Activated CD4-positive, alpha-beta memory T cell treated with anti-CD3 and anti-CD28 coated beads for 36 hours (primary cell): ENCODE measurements at regions not wholly inside any gene's neighbourhood (a gene's known extent, or its start where the extent isn't known, plus 50 kb on each side); places are given as distances from the start of the nearest gene placed in this dataset.

Experiments used
- CTCF ChIA-PET: fragments of 350-600 bp; sonication (Branson Sonifier 250); formaldehyde crosslinking; loops from one replicate; lab custom pipeline; 2021; ENCODE audit warnings: antibody characterized with exemption, inconsistent platforms; lab: Charles Lee
- POLR2A ChIA-PET: fragments of 350-600 bp; sonication (Branson Sonifier 250); formaldehyde crosslinking; loops from one replicate; lab custom pipeline; 2021; ENCODE audit warnings: antibody characterized with exemption; lab: Charles Lee
- DNase-seq: peaks from one replicate; pipeline ENCODE4 v3.0.0-alpha.2; 2020
- H3K27ac Mint-ChIP-seq: one replicate; pipeline ENCODE4 v1.8.0; 2021; ENCODE audit warnings: mixed read lengths
- H3K27me3 Mint-ChIP-seq: one replicate; pipeline ENCODE4 v1.8.0; 2021; ENCODE audit warnings: mixed read lengths
- H3K36me3 Mint-ChIP-seq: one replicate; pipeline ENCODE4 v1.8.0; 2021; ENCODE audit warnings: mixed read lengths
- H3K4me1 Mint-ChIP-seq: one replicate; pipeline ENCODE4 v1.8.0; 2021; ENCODE audit warnings: low read depth, mixed read lengths
- H3K4me3 Mint-ChIP-seq: one replicate; pipeline ENCODE4 v1.8.0; 2021; ENCODE audit warnings: mild to moderate bottlenecking, mixed read lengths
- H3K9me3 Mint-ChIP-seq: one replicate; pipeline ENCODE4 v1.8.0; 2021; ENCODE audit warnings: mixed read lengths
- intact Hi-C: fragments of 100-400 bp; cut with micrococcal nuclease; formaldehyde crosslinking; loops from one replicate; pipeline ENCODE4 v1.15.1; 2023

GRCh38 chr11:119889728-119890280 lies 160.8 kb upstream of the NECTIN1 start:
- ChIA-PET CTCF (no interaction called here), POLR2A (no interaction called here)
- Mint-ChIP-seq H3K9me3 (no peaks in the 10 kb centered on the region), H3K27ac (no peak overlapping the region), H3K36me3 (no peaks in the 10 kb centered on the region), H3K4me3 (no peak overlapping the region), H3K4me1 (no peaks in the 10 kb centered on the region), H3K27me3 (peaks cover 4% of the 10 kb centered on the region)
- intact Hi-C loops: no loop called here
- DNase-seq: no peak

- no peak for DNase-seq
- CTCF ChIA-PET: no interaction called here
- Mint-ChIP-seq H3K27ac (no peak overlapping the region), H3K36me3 (no peaks in the 10 kb centered on the region), H3K9me3 (no peaks in the 10 kb centered on the region), H3K4me1 (no peaks in the 10 kb centered on the region), H3K27me3 (peaks cover 4% of the 10 kb centered on the region), H3K4me3 (no peak overlapping the region)
- POLR2A ChIA-PET: no interaction called here
- intact Hi-C loops: no loop called here
Observed at GRCh38 chr11:119889111-119889510, 160.1 kb upstream of the NECTIN1 start.

GRCh38 chr11:119888119-119888518 lies 159.1 kb upstream of the NECTIN1 start:
- POLR2A ChIA-PET: no interaction called here
- Mint-ChIP-seq H3K4me3 (no peak overlapping the region), H3K36me3 (no peaks in the 10 kb centered on the region), H3K27ac (no peak overlapping the region), H3K4me1 (no peaks in the 10 kb centered on the region), H3K9me3 (no peaks in the 10 kb centered on the region), H3K27me3 (peaks cover 4% of the 10 kb centered on the region)
- intact Hi-C loops: no loop called here
- CTCF ChIA-PET: no interaction called here
- DNase-seq: no peak

- Mint-ChIP-seq H3K9me3 (no peaks in the 10 kb centered on the region), H3K36me3 (no peaks in the 10 kb centered on the region), H3K27ac (no peak overlapping the region), H3K4me1 (no peaks in the 10 kb centered on the region), H3K4me3 (no peak overlapping the region), H3K27me3 (peaks cover 1% of the 10 kb centered on the region)
- ChIA-PET POLR2A (no interaction called here), CTCF (no interaction called here)
- intact Hi-C loops: no loop called here
- DNase-seq: no peak
Observed at GRCh38 chr11:119886667-119887230, 157.7 kb upstream of the NECTIN1 start.

DNA sequence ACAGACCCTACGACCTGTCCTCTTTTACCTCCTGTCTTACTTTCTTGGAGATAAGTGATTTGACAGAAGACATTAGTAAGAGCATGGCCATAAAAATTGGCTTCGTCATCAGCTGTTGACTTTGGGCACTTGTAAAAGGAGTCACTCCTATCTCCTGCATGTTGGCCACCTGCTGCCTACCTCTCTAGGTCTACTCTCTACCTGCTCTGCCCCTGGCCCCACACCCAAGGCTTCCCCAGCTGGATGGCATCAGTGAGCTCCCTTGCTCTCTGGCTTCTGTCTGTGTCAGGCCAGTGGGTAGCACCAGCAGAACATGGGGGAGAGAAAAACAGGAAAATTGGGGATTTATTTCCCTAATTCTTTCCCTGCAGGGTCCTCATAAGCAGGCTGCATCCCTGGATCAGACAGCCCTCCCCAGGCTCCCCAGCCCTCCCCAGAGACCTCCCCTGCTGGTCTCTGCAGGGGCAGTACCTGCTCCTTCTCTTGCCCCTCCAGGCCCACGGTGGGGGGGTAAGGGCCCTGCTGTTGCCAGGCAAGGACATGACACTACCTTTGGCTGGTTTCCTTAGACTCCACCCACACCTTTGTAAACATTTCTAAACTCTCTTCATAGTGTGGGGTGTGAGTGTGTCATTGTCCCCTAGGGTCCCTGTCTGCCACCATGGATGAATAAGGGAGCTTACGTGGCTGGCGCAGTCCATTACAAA lies 157.0 kb upstream of the NECTIN1 start:
- H3K27ac Mint-ChIP-seq: no peak overlapping the region
- no peaks in the 10 kb centered on the region for H3K4me1 Mint-ChIP-seq
- no peaks in the 10 kb centered on the region for H3K9me3 Mint-ChIP-seq
- no peaks in the 10 kb centered on the region for H3K27me3 Mint-ChIP-seq
- ChIA-PET POLR2A (no interaction called here), CTCF (no interaction called here)
- intact Hi-C loops: no loop called here
- H3K4me3 Mint-ChIP-seq: no peak overlapping the region
- DNase-seq: no peak
- H3K36me3 Mint-ChIP-seq: no peaks in the 10 kb centered on the region

GRCh38 chr11:119885067-119885466 lies 156.1 kb upstream of the NECTIN1 start:
- intact Hi-C loops: no loop called here
- Mint-ChIP-seq H3K27me3 (no peaks in the 10 kb centered on the region), H3K9me3 (no peaks in the 10 kb centered on the region), H3K36me3 (no peaks in the 10 kb centered on the region), H3K4me3 (no peak overlapping the region), H3K4me1 (no peaks in the 10 kb centered on the region), H3K27ac (no peak overlapping the region)
- DNase-seq: no peak
- CTCF ChIA-PET: no interaction called here
- POLR2A ChIA-PET: no interaction called here

GRCh38 chr11:119882316-119882715 lies 153.3 kb upstream of the NECTIN1 start:
- Mint-ChIP-seq H3K36me3 (no peaks in the 10 kb centered on the region), H3K27ac (no peak overlapping the region), H3K4me3 (no peak overlapping the region), H3K27me3 (peaks cover 3% of the 10 kb centered on the region), H3K9me3 (no peaks in the 10 kb centered on the region), H3K4me1 (no peaks in the 10 kb centered on the region)
- ChIA-PET CTCF (no interaction called here), POLR2A (no interaction called here)
- DNase-seq: no peak
- intact Hi-C loops: no loop called here

GRCh38 chr11:119880873-119881272 lies 151.9 kb upstream of the NECTIN1 start:
- no peaks in the 10 kb centered on the region for H3K4me1 Mint-ChIP-seq
- no peak overlapping the region for H3K27ac Mint-ChIP-seq
- H3K4me3 Mint-ChIP-seq: no peak overlapping the region
- ChIA-PET CTCF (no interaction called here), POLR2A (no interaction called here)
- H3K9me3 Mint-ChIP-seq: no peaks in the 10 kb centered on the region
- intact Hi-C loops: no loop called here
- DNase-seq: no peak
- no peaks in the 10 kb centered on the region for H3K36me3 Mint-ChIP-seq
- peaks cover 3% of the 10 kb centered on the region for H3K27me3 Mint-ChIP-seq

GRCh38 chr11:119880143-119880542 lies 151.1 kb upstream of the NECTIN1 start:
- Mint-ChIP-seq H3K27ac (no peak overlapping the region), H3K4me3 (no peak overlapping the region), H3K9me3 (no peaks in the 10 kb centered on the region), H3K27me3 (peaks cover 3% of the 10 kb centered on the region), H3K4me1 (no peaks in the 10 kb centered on the region), H3K36me3 (no peaks in the 10 kb centered on the region)
- no peak for DNase-seq
- ChIA-PET CTCF (no interaction called here), POLR2A (no interaction called here)
- intact Hi-C loops: no loop called here

GRCh38 chr11:119878990-119879389 lies 150.0 kb upstream of the NECTIN1 start:
- ChIA-PET POLR2A (no interaction called here), CTCF (no interaction called here)
- DNase-seq: no peak
- no peaks in the 10 kb centered on the region for H3K9me3 Mint-ChIP-seq
- intact Hi-C loops: no loop called here
- H3K36me3 Mint-ChIP-seq: no peaks in the 10 kb centered on the region
- no peak overlapping the region for H3K4me3 Mint-ChIP-seq
- peaks cover 3% of the 10 kb centered on the region for H3K27me3 Mint-ChIP-seq
- no peak overlapping the region for H3K27ac Mint-ChIP-seq
- no peaks in the 10 kb centered on the region for H3K4me1 Mint-ChIP-seq

- CTCF ChIA-PET: no interaction called here
Observed at GRCh38 chr11:119876841-119877240, 147.8 kb upstream of the NECTIN1 start.

GRCh38 chr11:119875841-119876600 lies 147.0 kb upstream of the NECTIN1 start:
- ChIA-PET CTCF (no interaction called here), POLR2A (no interaction called here)
- DNase-seq: no peak
- Mint-ChIP-seq H3K36me3 (no peaks in the 10 kb centered on the region), H3K9me3 (no peaks in the 10 kb centered on the region), H3K27me3 (peaks cover 3% of the 10 kb centered on the region), H3K27ac (no peak overlapping the region), H3K4me3 (no peak overlapping the region), H3K4me1 (no peaks in the 10 kb centered on the region)
- intact Hi-C loops: no loop called here

More at GRCh38 chr11:119876841-119877240, 147.8 kb upstream of the NECTIN1 start:
- Mint-ChIP-seq H3K9me3 (no peaks in the 10 kb centered on the region), H3K36me3 (no peaks in the 10 kb centered on the region), H3K4me3 (no peak overlapping the region), H3K27me3 (peaks cover 3% of the 10 kb centered on the region), H3K4me1 (no peaks in the 10 kb centered on the region), H3K27ac (no peak overlapping the region)
- intact Hi-C loops: no loop called here
- POLR2A ChIA-PET: no interaction called here
- no peak for DNase-seq
